ENCODE measurements at regions not wholly inside any gene's neighbourhood (a gene's known extent, or its start where the extent isn't known, plus 50 kb on each side); places are given as distances from the start of the nearest gene placed in this dataset.

- TF ChIP-seq EZH2 (IDR thresholded peaks at IDR 0.05) (no peak), CTCF (IDR thresholded peaks at IDR 0.05) (no peak), EZH2phosphoT487 (IDR thresholded peaks at IDR 0.05) (no peak)
These were observed 222.8 kb downstream of the TTLL7 start for GRCh38 chr1:83775977-83776603.
